NCI-H146 treated with DMSO at 0.1 percent for 48 hours (cell line): ENCODE measurements at regions not wholly inside any gene's neighbourhood (a gene's known extent, or its start where the extent isn't known, plus 50 kb on each side); places are given as distances from the start of the nearest gene placed in this dataset.

ENCODE experiments used
- DNase-seq: peaks from one replicate; lab custom pipeline; 2025; ENCODE audit not compliant: unreplicated experiment; lab: John Stamatoyannopoulos, UW

- DNase-seq = no peak
Measured at GRCh38 chr11:24298146-24298545, 198.7 kb upstream of the LUZP2 start.

GRCh38 chr11:24311974-24312373, 184.9 kb upstream of the LUZP2 start:
- DNase-seq = no peak

GRCh38 chr11:24312464-24313238, 184.2 kb upstream of the LUZP2 start:
- DNase-seq = no peak

- no peak for DNase-seq
Measured at GRCh38 chr11:24321229-24321628, 175.6 kb upstream of the LUZP2 start.

- no peak for DNase-seq
Measured at GRCh38 chr11:24324211-24324610, 172.6 kb upstream of the LUZP2 start.

- DNase-seq = no peak
Measured at GRCh38 chr11:24344222-24344621, 152.6 kb upstream of the LUZP2 start.

GRCh38 chr11:24348908-24349307, 147.9 kb upstream of the LUZP2 start:
- DNase-seq = no peak

GRCh38 chr11:24351179-24351578, 145.7 kb upstream of the LUZP2 start:
- DNase-seq = no peak

- no peak for DNase-seq
Measured at GRCh38 chr11:24356501-24356900, 140.4 kb upstream of the LUZP2 start.

- no peak for DNase-seq
Measured at GRCh38 chr11:24357620-24358410, 139.0 kb upstream of the LUZP2 start.

GRCh38 chr11:24372491-24372890, 124.4 kb upstream of the LUZP2 start:
- no peak for DNase-seq

GRCh38 chr11:24373516-24373915, 123.3 kb upstream of the LUZP2 start:
- DNase-seq = no peak

GRCh38 chr11:24375351-24375750, 121.5 kb upstream of the LUZP2 start:
- DNase-seq = no peak

- DNase-seq = no peak
Measured at GRCh38 chr11:24375931-24376330, 120.9 kb upstream of the LUZP2 start.

- DNase-seq = no peak
Measured at GRCh38 chr11:24383137-24383536, 113.7 kb upstream of the LUZP2 start.

- no peak for DNase-seq
Measured at GRCh38 chr11:24384240-24384639, 112.6 kb upstream of the LUZP2 start.

- DNase-seq = no peak
Measured at GRCh38 chr11:24386546-24387397, 110.1 kb upstream of the LUZP2 start.

GRCh38 chr11:24389575-24389974, 107.3 kb upstream of the LUZP2 start:
- no peak for DNase-seq

- DNase-seq = no peak
Measured at GRCh38 chr11:24390016-24390415, 106.8 kb upstream of the LUZP2 start.

- DNase-seq = no peak
Measured at GRCh38 chr11:24390762-24391161, 106.1 kb upstream of the LUZP2 start.

GRCh38 chr11:24391167-24391566, 105.7 kb upstream of the LUZP2 start:
- no peak for DNase-seq
